ENCODE measurements at regions not wholly inside any gene's neighbourhood (a gene's known extent, or its start where the extent isn't known, plus 50 kb on each side); places are given as distances from the start of the nearest gene placed in this dataset.

DNA sequence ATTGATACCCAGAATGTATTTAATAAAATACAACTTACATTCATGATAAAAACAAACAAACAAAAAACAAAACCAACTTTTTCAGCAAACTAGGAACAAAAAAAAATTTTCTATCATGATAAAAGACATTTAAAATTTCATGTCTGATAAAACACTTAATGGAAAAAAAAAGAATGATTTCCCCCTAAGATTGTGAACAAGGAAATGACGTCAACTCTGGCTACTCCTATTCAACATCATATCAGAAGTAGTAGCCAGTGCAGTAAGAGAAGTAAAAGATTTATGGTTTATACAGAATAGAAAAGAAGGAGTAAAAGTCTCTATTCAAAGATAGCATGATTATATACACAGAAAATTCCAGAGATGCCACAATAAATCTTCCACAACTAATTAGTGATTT lies 1306.6 kb downstream of the FSCB start:
- no peaks in the 10 kb centered on the region for H3K9me3 ChIP-seq (ENCODE audit: control insufficient read depth, low read length)
- H3K27ac ChIP-seq (ENCODE audit: low read depth, low read length, severe bottlenecking): no peak overlapping the region
- no peak overlapping the region for H3K4me3 ChIP-seq (ENCODE audit: extremely low read depth, insufficient read depth, low read length, poor library complexity, severe bottlenecking)
- H3K36me3 ChIP-seq (ENCODE audit: control insufficient read depth, insufficient read depth, low read length): no peaks in the 10 kb centered on the region
- WGBS, 2 experiments (ENCODE audit: insufficient coverage in 2 of 2): no CpG with 5 or more reads among the region's 1 CpG
- no peaks in the 10 kb centered on the region for H3K4me1 ChIP-seq (ENCODE audit: control insufficient read depth, insufficient read depth, low read length, poor library complexity, severe bottlenecking)

DNA sequence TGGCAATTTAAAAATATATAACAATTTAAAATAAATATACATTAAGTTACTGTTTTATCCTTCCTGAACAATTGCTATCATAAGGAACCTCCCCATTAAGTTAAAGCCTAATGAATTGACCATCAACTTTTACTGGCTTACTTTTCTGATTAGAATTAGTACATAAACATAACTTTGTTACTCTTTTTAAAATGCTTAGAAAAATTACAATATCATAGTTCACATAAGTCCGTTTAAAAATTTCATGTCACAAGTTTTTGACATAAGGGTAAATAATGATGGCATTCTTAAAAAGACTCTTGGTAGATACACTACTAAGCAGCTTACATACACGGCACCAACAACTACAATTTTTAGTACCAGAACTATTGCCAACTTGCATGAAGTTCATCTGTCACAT lies 1308.6 kb downstream of the FSCB start:
- no peaks in the 10 kb centered on the region for H3K4me1 ChIP-seq (ENCODE audit: control insufficient read depth, insufficient read depth, low read length, poor library complexity, severe bottlenecking)
- no peaks in the 10 kb centered on the region for H3K9me3 ChIP-seq (ENCODE audit: control insufficient read depth, low read length)
- no peak overlapping the region for H3K27ac ChIP-seq (ENCODE audit: low read depth, low read length, severe bottlenecking)
- H3K4me3 ChIP-seq (ENCODE audit: extremely low read depth, insufficient read depth, low read length, poor library complexity, severe bottlenecking): no peak overlapping the region
- WGBS, 2 experiments (ENCODE audit: insufficient coverage in 2 of 2): no CpG with 5 or more reads among the region's 2 CpGs
- H3K36me3 ChIP-seq (ENCODE audit: control insufficient read depth, insufficient read depth, low read length): no peaks in the 10 kb centered on the region

DNA sequence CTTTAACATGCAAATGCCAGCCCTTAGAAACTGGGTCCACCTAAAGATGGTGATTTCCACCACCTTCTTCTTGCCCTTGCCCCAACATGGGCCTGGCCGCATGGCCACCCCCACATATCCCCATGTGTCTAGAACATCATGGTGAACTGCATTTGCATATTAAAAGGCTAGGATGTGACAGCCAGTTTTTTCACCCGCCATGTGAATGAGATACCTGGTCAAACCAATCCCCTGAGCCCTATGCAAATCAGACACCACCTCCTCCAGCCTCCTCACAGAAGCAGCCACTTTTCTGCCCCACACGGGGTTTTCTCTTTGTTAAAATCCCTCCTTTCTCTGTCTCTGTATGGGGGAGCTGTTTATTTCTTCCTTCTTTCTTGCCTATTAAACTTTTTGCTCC lies 1322.5 kb downstream of the FSCB start:
- no peaks in the 10 kb centered on the region for H3K4me1 ChIP-seq (ENCODE audit: control insufficient read depth, insufficient read depth, low read length, poor library complexity, severe bottlenecking)

DNA sequence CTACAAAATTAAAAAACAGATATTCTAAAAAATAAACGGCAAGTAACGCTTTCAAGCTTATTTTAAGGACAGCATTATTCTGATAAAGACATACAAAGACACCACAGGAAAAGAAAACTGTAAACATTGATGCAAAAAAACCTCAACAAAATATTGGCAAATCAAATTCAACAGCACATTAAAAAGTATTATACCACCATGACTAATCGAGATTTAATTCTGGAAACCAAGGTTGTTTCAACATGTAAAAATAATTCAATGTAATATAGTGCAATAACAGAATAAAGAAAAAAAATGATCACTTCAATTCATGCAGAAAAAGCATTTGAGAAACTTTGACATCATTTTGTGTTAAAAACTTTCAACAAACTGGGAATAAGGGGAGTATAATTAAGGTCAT lies 1323.2 kb downstream of the FSCB start:
- no peaks in the 10 kb centered on the region for H3K4me1 ChIP-seq (ENCODE audit: control insufficient read depth, insufficient read depth, low read length, poor library complexity, severe bottlenecking)

More for the DNA sequence above, 1322.5 kb downstream of the FSCB start:
- WGBS, 2 experiments (ENCODE audit: insufficient coverage in 2 of 2): 86% methylated on average over 1 of the region's 3 CpGs; no CpG with 5 or more reads in 1 of the 2 experiments
- Histone ChIP-seq H3K4me3 (ENCODE audit: extremely low read depth, insufficient read depth, low read length, poor library complexity, severe bottlenecking) (no peak overlapping the region), H3K36me3 (ENCODE audit: control insufficient read depth, insufficient read depth, low read length) (no peaks in the 10 kb centered on the region), H3K9me3 (ENCODE audit: control insufficient read depth, low read length) (no peaks in the 10 kb centered on the region), H3K27ac (ENCODE audit: low read depth, low read length, severe bottlenecking) (no peak overlapping the region)

DNA sequence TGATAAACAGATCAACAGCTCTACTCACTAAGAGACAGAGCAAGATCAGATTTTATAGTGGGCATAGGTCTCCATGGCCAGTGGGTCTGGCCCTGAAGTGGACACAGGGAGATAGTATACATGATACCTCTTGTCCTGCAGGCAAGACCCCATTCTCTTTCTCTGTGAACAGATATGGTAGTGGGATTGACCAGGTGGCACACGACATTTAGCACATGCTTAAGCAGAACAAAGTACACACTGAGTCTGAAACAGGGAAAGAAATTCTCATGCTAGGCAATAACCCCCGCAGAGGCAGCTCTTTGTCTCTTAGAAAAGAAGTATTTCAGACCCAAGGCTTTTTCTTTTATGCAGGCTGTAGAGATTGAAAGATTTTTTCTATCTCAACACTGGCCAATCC lies 1331.2 kb downstream of the FSCB start:
- Histone ChIP-seq H3K36me3 (ENCODE audit: control insufficient read depth, insufficient read depth, low read length) (no peaks in the 10 kb centered on the region), H3K27ac (ENCODE audit: low read depth, low read length, severe bottlenecking) (no peak overlapping the region), H3K4me3 (ENCODE audit: extremely low read depth, insufficient read depth, low read length, poor library complexity, severe bottlenecking) (no peak overlapping the region), H3K9me3 (ENCODE audit: control insufficient read depth, low read length) (no peaks in the 10 kb centered on the region), H3K4me1 (ENCODE audit: control insufficient read depth, insufficient read depth, low read length, poor library complexity, severe bottlenecking) (no peaks in the 10 kb centered on the region)
- WGBS, 2 experiments (ENCODE audit: insufficient coverage in 2 of 2): 86 to 90% methylated on average over 1 to 2 of the region's 2 CpGs

More for the DNA sequence above, 1323.2 kb downstream of the FSCB start:
- 93% methylated on average over 2 of the region's 3 CpGs; no CpG with 5 or more reads in 1 of the 2 experiments for WGBS, 2 experiments (ENCODE audit: insufficient coverage in 2 of 2)
- H3K4me3 ChIP-seq (ENCODE audit: extremely low read depth, insufficient read depth, low read length, poor library complexity, severe bottlenecking): no peak overlapping the region
- H3K9me3 ChIP-seq (ENCODE audit: control insufficient read depth, low read length): no peaks in the 10 kb centered on the region
- no peak overlapping the region for H3K27ac ChIP-seq (ENCODE audit: low read depth, low read length, severe bottlenecking)
- no peaks in the 10 kb centered on the region for H3K36me3 ChIP-seq (ENCODE audit: control insufficient read depth, insufficient read depth, low read length)

DNA sequence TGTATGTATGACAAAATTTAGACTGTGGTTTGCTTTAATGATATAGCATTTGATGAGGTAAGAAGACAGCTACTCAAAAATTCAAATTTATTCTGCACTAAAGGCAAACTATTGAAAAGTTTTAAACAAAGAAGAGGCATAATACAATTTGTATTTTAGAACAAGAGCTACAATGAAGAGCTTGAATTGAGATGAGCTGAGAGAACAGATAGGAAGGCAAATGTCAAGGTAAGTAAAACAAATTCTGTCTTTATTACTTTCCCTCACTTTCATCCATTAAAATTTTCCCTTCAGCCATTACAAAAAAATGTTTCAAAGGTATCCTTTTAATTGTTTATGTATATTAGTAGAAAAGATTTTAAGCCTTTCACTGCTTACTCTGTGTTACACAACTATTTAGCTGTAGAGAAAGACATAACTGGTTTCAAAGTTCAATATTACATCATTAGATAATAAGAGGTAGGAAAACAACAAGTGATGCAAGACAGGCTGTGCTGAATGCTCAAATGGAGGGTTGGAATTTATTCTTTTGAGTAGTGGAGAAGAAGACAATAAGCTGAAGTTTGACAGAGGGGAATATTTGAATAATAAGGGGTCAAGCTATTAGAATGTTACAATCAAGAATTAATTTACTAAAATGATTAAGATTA lies 1334.1 kb downstream of the FSCB start:
- Histone ChIP-seq H3K4me1 (ENCODE audit: control insufficient read depth, insufficient read depth, low read length, poor library complexity, severe bottlenecking) (no peaks in the 10 kb centered on the region), H3K9me3 (ENCODE audit: control insufficient read depth, low read length) (no peaks in the 10 kb centered on the region), H3K4me3 (ENCODE audit: extremely low read depth, insufficient read depth, low read length, poor library complexity, severe bottlenecking) (no peak overlapping the region), H3K27ac (ENCODE audit: low read depth, low read length, severe bottlenecking) (no peak overlapping the region), H3K36me3 (ENCODE audit: control insufficient read depth, insufficient read depth, low read length) (no peaks in the 10 kb centered on the region)

DNA sequence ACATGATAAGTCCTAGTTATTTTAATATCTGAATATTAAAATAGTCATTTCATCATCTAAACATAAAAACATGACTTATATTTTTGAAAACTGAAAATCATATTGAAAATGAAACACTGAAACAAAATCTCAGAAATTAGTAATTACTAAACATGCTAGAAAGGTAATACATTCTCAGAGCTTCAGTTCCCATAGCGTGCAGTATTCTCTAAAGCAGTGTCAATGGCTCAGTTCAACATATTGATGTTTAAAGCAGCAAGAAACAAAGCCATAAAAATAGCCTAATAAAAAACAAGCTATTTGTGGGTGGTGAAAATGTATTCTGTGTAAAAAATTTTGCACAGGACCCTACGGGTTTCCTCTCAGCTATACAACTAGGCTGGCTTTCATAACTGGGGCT lies 1337.4 kb downstream of the FSCB start:
- no peak overlapping the region for H3K4me3 ChIP-seq (ENCODE audit: extremely low read depth, insufficient read depth, low read length, poor library complexity, severe bottlenecking)
- no peaks in the 10 kb centered on the region for H3K4me1 ChIP-seq (ENCODE audit: control insufficient read depth, insufficient read depth, low read length, poor library complexity, severe bottlenecking)
- no peaks in the 10 kb centered on the region for H3K9me3 ChIP-seq (ENCODE audit: control insufficient read depth, low read length)
- H3K36me3 ChIP-seq (ENCODE audit: control insufficient read depth, insufficient read depth, low read length): no peaks in the 10 kb centered on the region
- no CpG with 5 or more reads among the region's 2 CpGs for WGBS, 2 experiments (ENCODE audit: insufficient coverage in 2 of 2)
- no peak overlapping the region for H3K27ac ChIP-seq (ENCODE audit: low read depth, low read length, severe bottlenecking)

DNA sequence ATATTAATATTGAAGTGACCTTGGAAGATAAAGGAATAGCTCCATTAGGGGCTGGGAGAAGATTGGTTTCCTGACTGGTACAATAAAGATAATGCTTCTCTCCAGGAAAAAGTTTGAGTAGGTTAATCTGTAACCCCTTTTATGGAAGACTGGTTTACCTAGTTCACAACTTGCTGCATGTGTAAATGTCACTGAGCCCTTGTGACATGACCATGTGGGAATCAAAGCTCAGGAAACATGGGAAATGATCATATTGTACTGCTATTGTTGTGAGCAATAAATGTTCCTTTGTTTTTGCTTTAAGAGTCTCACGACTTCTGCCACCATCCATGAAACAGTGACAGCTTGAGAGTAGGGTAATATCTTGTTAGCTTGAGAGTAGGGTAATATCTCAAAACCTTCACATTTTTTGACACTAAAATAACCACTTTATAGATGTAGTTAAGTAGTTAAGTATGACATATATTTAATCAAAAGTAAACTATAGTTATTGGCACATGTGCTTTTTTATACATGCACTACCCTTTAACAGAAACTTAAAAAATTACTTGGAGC lies 1338.6 kb downstream of the FSCB start:
- Histone ChIP-seq H3K9me3 (ENCODE audit: control insufficient read depth, low read length) (no peaks in the 10 kb centered on the region), H3K36me3 (ENCODE audit: control insufficient read depth, insufficient read depth, low read length) (no peaks in the 10 kb centered on the region), H3K27ac (ENCODE audit: low read depth, low read length, severe bottlenecking) (no peak overlapping the region), H3K4me1 (ENCODE audit: control insufficient read depth, insufficient read depth, low read length, poor library complexity, severe bottlenecking) (no peaks in the 10 kb centered on the region), H3K4me3 (ENCODE audit: extremely low read depth, insufficient read depth, low read length, poor library complexity, severe bottlenecking) (no peak overlapping the region)
- no CpG with 5 or more reads among the region's 1 CpG for WGBS, 2 experiments (ENCODE audit: insufficient coverage in 2 of 2)

DNA sequence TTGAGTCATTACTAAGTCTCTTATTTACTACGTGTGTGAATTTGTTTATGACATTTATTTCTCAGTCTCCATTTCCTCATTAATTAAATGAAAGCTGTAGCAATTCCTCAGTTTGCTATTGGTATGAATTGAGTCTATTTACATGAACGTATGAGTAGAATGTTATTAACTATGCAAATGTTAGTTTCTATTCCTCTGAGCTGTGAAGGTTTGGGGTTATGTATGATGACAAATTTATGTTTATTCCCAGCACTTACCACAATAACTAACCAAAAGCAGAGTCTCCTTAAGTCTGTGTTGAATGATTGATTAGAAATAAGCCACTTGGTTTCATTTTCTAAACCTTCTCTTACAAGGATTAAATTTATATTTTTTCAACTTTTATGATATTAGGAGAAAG lies 1340.9 kb downstream of the FSCB start:
- no peak overlapping the region for H3K4me3 ChIP-seq (ENCODE audit: extremely low read depth, insufficient read depth, low read length, poor library complexity, severe bottlenecking)
- WGBS, 2 experiments (ENCODE audit: insufficient coverage in 2 of 2): no CpG with 5 or more reads among the region's 2 CpGs

DNA sequence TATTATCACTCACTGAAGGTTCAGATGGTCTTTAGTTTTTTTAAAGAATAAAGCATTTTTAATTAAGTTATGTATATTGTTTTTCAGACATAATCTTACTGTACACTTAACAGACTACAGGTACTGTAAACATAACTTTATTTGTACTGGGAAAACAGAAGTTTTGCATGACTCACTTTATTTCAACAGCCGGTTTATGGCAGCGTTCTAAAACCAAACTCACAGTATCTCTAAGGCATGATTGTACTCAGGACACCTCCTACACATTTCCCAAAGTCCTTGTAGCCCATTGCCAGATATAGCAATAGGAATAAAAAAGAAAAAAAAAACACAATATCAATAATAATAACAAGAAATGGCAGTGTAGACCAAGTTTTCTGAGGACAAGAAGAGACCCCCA lies 1341.4 kb downstream of the FSCB start:
- H3K4me3 ChIP-seq (ENCODE audit: extremely low read depth, insufficient read depth, low read length, poor library complexity, severe bottlenecking): no peak overlapping the region
- H3K9me3 ChIP-seq (ENCODE audit: control insufficient read depth, low read length): no peaks in the 10 kb centered on the region
- H3K4me1 ChIP-seq (ENCODE audit: control insufficient read depth, insufficient read depth, low read length, poor library complexity, severe bottlenecking): no peaks in the 10 kb centered on the region
- no peaks in the 10 kb centered on the region for H3K36me3 ChIP-seq (ENCODE audit: control insufficient read depth, insufficient read depth, low read length)
- H3K27ac ChIP-seq (ENCODE audit: low read depth, low read length, severe bottlenecking): no peak overlapping the region
- no CpG with 5 or more reads among the region's 2 CpGs for WGBS, 2 experiments (ENCODE audit: insufficient coverage in 2 of 2)

More for the DNA sequence above, 1340.9 kb downstream of the FSCB start:
- Histone ChIP-seq H3K36me3 (ENCODE audit: control insufficient read depth, insufficient read depth, low read length) (no peaks in the 10 kb centered on the region), H3K27ac (ENCODE audit: low read depth, low read length, severe bottlenecking) (no peak overlapping the region), H3K4me1 (ENCODE audit: control insufficient read depth, insufficient read depth, low read length, poor library complexity, severe bottlenecking) (no peaks in the 10 kb centered on the region), H3K9me3 (ENCODE audit: control insufficient read depth, low read length) (no peaks in the 10 kb centered on the region)

DNA sequence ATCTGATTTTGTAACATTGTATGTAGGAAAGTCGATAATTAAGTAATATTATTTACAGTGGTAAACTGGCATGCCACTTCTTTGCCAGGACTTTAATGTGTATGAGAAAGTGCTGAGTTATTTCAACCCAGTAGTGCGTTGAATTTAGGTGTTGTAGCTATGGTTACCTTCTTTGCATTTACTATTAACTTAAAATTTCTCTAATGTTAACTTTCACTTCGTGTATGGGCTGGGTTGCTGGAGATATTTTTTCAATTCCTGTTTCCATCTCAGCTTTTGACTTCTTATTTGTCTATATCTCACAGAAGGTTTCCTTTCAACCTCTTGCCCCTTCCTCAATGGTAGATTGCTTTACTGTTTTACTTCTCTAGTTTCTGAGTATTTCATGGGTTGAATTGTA lies 1345.6 kb downstream of the FSCB start:
- Histone ChIP-seq H3K9me3 (ENCODE audit: control insufficient read depth, low read length) (no peaks in the 10 kb centered on the region), H3K27ac (ENCODE audit: low read depth, low read length, severe bottlenecking) (no peak overlapping the region), H3K4me3 (ENCODE audit: extremely low read depth, insufficient read depth, low read length, poor library complexity, severe bottlenecking) (no peak overlapping the region), H3K4me1 (ENCODE audit: control insufficient read depth, insufficient read depth, low read length, poor library complexity, severe bottlenecking) (no peaks in the 10 kb centered on the region), H3K36me3 (ENCODE audit: control insufficient read depth, insufficient read depth, low read length) (no peaks in the 10 kb centered on the region)
- WGBS, 2 experiments (ENCODE audit: insufficient coverage in 2 of 2): no CpG with 5 or more reads among the region's 3 CpGs
